ENCODE measurements at regions not wholly inside any gene's neighbourhood (a gene's known extent, or its start where the extent isn't known, plus 50 kb on each side); places are given as distances from the start of the nearest gene placed in this dataset.
A peak's percentile ranks its signal among the peaks of the same experiment; 100 is the strongest.

DNA sequence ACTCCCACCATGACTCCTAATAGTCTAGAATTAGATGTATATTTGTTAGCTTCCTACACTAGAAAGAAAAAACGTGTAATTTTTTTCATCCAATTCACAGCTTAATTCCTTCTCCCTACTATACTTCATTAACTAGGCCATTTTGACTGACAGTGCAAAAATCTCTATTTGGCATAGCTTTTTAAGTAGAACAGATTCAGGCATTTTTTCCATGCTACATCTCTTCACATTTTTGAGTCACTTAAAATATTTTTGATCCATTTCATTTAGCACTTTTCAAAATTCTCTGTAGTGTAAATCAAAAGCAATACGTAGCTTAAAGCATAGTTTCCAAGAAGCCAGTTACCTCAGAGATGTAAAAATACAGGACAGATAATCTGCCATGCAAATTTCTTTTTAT is 391.1 kb upstream of the NPVF start:
- H3K36me3 ChIP-seq (ENCODE audit: insufficient read depth, low read length) = no peaks in the 10 kb centered on the region
- no peak for TF ChIP-seq EZH2 (IDR thresholded peaks at IDR 0.05; ENCODE audit: borderline replicate concordance, low read depth, low read length, severe bottlenecking)
- no peak for TF ChIP-seq CTCF (IDR thresholded peaks at IDR 0.05; ENCODE audit: borderline replicate concordance, extremely low read depth, low read length, poor library complexity, severe bottlenecking)
- H3K9ac ChIP-seq (ENCODE audit: low read depth, low read length) = no peak overlapping the region
- H2AFZ ChIP-seq (ENCODE audit: low read depth, low read length) = no peak overlapping the region
- H3K4me2 ChIP-seq (ENCODE audit: insufficient read depth, low read length) = no peak overlapping the region
- peaks cover 10% of the 10 kb centered on the region; the same call in 1 of the 2 replicates for H3K4me1 ChIP-seq (ENCODE audit: insufficient read depth, low read length)
- H3K4me3 ChIP-seq (ENCODE audit: low read depth in 1 of 2, low read length in 2 of 2) = no peak overlapping the region
- H3K27me3 ChIP-seq (ENCODE audit: insufficient read depth, low read length, poor library complexity) = peaks cover 6% of the 10 kb centered on the region
- H3K9me3 ChIP-seq (ENCODE audit: insufficient read depth, low read length, severe bottlenecking) = no peaks in the 10 kb centered on the region
- H4K20me1 ChIP-seq (ENCODE audit: insufficient read depth, low read length) = no peaks in the 10 kb centered on the region
- no peaks in the 10 kb centered on the region for H3K79me2 ChIP-seq (ENCODE audit: insufficient read depth, low read length)
- ATAC-seq (ENCODE audit: insufficient read depth, low read depth) = no peak
- no peak overlapping the region for H3K27ac ChIP-seq (ENCODE audit: low read length)
- DNase-seq = no peak

DNA sequence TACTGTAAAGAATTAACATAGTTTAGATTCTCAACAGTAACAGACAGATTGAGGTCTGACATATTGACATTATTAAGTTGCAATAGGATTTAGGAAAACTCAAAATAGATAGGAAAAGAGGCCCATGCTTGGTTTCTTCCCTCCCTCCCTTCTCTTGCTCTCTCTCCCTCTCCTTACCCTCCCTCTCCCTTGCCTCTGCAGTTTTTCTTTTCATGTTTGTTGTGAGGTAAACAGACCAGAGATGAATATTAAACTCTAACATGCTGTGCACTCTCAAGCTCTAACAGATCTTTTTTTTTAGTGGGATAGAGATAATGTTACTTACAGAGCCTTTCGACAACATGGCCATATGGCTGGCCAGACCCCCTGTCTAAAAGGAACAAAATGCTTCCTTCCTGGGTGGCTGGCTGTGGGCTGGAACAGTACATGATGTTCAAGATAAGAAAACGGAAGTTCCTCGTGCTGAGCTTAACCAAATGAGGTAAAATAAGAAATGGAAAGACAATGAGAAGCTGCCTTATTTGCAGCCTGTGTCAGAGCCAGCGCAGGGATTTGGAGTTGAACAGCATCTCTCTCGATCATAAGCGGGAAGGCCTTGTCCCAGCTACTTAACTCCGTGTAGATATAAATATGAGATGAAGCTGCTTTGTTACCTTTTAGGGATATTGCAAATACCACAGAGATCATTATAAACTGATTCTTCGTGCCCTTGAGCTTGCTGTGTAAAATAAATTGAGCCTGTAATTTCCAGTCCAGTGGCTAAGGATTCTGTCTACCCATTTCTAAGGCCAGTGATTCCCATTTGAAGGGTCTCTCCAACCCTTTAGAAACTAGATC is 391.9 kb upstream of the NPVF start:
- Histone ChIP-seq H3K9ac (ENCODE audit: low read depth, low read length) (no peak overlapping the region), H3K4me1 (ENCODE audit: insufficient read depth, low read length) (peaks cover 10% of the 10 kb centered on the region; the same call in 1 of the 2 replicates), H2AFZ (ENCODE audit: low read depth, low read length) (no peak overlapping the region), H3K4me2 (ENCODE audit: insufficient read depth, low read length) (no peak overlapping the region), H3K79me2 (ENCODE audit: insufficient read depth, low read length) (no peaks in the 10 kb centered on the region), H3K9me3 (ENCODE audit: insufficient read depth, low read length, severe bottlenecking) (no peaks in the 10 kb centered on the region), H3K36me3 (ENCODE audit: insufficient read depth, low read length) (no peaks in the 10 kb centered on the region), H4K20me1 (ENCODE audit: insufficient read depth, low read length) (no peaks in the 10 kb centered on the region), H3K27me3 (ENCODE audit: insufficient read depth, low read length, poor library complexity) (peaks cover 6% of the 10 kb centered on the region), H3K27ac (ENCODE audit: low read length) (no peak overlapping the region), H3K4me3 (ENCODE audit: low read depth in 1 of 2, low read length in 2 of 2) (no peak overlapping the region)
- DNase-seq = peak; percentile 10
- TF ChIP-seq EZH2 (IDR thresholded peaks at IDR 0.05; ENCODE audit: borderline replicate concordance, low read depth, low read length, severe bottlenecking) (no peak), CTCF (IDR thresholded peaks at IDR 0.05; ENCODE audit: borderline replicate concordance, extremely low read depth, low read length, poor library complexity, severe bottlenecking) (no peak)
- ATAC-seq (ENCODE audit: insufficient read depth, low read depth) = peak; percentile 69; the same call in 2 of the 3 replicates

GRCh38 chr7:25621993-25622392 is 393.7 kb upstream of the NPVF start:
- no peak overlapping the region for H3K4me2 ChIP-seq (ENCODE audit: insufficient read depth, low read length)
- no peak overlapping the region for H2AFZ ChIP-seq (ENCODE audit: low read depth, low read length)
- no peak for TF ChIP-seq EZH2 (IDR thresholded peaks at IDR 0.05; ENCODE audit: borderline replicate concordance, low read depth, low read length, severe bottlenecking)
- no peak for TF ChIP-seq CTCF (IDR thresholded peaks at IDR 0.05; ENCODE audit: borderline replicate concordance, extremely low read depth, low read length, poor library complexity, severe bottlenecking)
- no peak overlapping the region for H3K9ac ChIP-seq (ENCODE audit: low read depth, low read length)
- H3K27me3 ChIP-seq (ENCODE audit: insufficient read depth, low read length, poor library complexity) = peaks cover 9% of the 10 kb centered on the region
- no peak overlapping the region for H3K27ac ChIP-seq (ENCODE audit: low read length)
- no peak overlapping the region for H3K4me3 ChIP-seq (ENCODE audit: low read depth in 1 of 2, low read length in 2 of 2)
- H3K36me3 ChIP-seq (ENCODE audit: insufficient read depth, low read length) = no peaks in the 10 kb centered on the region
- H3K79me2 ChIP-seq (ENCODE audit: insufficient read depth, low read length) = no peaks in the 10 kb centered on the region
- no peaks in the 10 kb centered on the region for H4K20me1 ChIP-seq (ENCODE audit: insufficient read depth, low read length)
- no peak for ATAC-seq (ENCODE audit: insufficient read depth, low read depth)
- no peak for DNase-seq
- no peaks in the 10 kb centered on the region for H3K9me3 ChIP-seq (ENCODE audit: insufficient read depth, low read length, severe bottlenecking)
- H3K4me1 ChIP-seq (ENCODE audit: insufficient read depth, low read length) = peaks cover 10% of the 10 kb centered on the region; the same call in 1 of the 2 replicates
